H9 (cell line): ENCODE measurements at regions not wholly inside any gene's neighbourhood (a gene's known extent, or its start where the extent isn't known, plus 50 kb on each side); places are given as distances from the start of the nearest gene placed in this dataset.

Source experiments
- DNase-seq: peaks from one replicate; pipeline ENCODE4 v3.0.0-alpha.2; 2017
- H2AFZ ChIP-seq: one replicate; pipeline ENCODE4 v1.6.1; 2013; ENCODE audit warnings: mild to moderate bottlenecking, low read length, control low read depth, moderate library complexity
- H2AK5ac ChIP-seq: 2 replicates; pipeline ENCODE4 v1.6.1; 2013; ENCODE audit warnings: low read length, control low read depth, mixed read lengths; ENCODE audit not compliant: insufficient read length
- H2BK120ac ChIP-seq: one replicate; pipeline ENCODE4 v1.6.1; 2013; ENCODE audit warnings: low read depth, mild to moderate bottlenecking, low read length, control low read depth, inconsistent platforms; ENCODE audit not compliant: poor library complexity, severe bottlenecking
- H2BK12ac ChIP-seq: 2 replicates; pipeline ENCODE4 v1.6.1; 2013; ENCODE audit warnings: low read length, control low read depth, mixed read lengths, low read depth; ENCODE audit not compliant: insufficient read length
- H2BK15ac ChIP-seq: 2 replicates; pipeline ENCODE4 v1.6.1; 2013; ENCODE audit warnings: low read depth, low read length, control low read depth
- H2BK20ac ChIP-seq: one replicate; pipeline ENCODE4 v1.6.1; 2013; ENCODE audit warnings: low read depth, mild to moderate bottlenecking, low read length, control low read depth, inconsistent platforms; ENCODE audit not compliant: poor library complexity, severe bottlenecking
- H2BK5ac ChIP-seq: 2 replicates; pipeline ENCODE4 v1.6.1; 2013; ENCODE audit warnings: low read length, control low read depth, mixed read lengths; ENCODE audit not compliant: insufficient read length
- H3K14ac ChIP-seq: 2 replicates; pipeline ENCODE4 v1.6.1; 2013; ENCODE audit warnings: low read length, control low read depth; ENCODE audit not compliant: insufficient read depth
- H3K18ac ChIP-seq: 2 replicates; pipeline ENCODE4 v1.6.1; 2013; ENCODE audit warnings: low read depth, mild to moderate bottlenecking, mixed read lengths, low read length, control low read depth; ENCODE audit not compliant: insufficient read length
- H3K23ac ChIP-seq: 2 replicates; pipeline ENCODE4 v1.6.1; 2013; ENCODE audit warnings: low read length, control low read depth, mixed read lengths, low read depth; ENCODE audit not compliant: insufficient read length
- H3K23me2 ChIP-seq: 2 replicates; pipeline ENCODE4 v1.6.1; 2013; ENCODE audit warnings: low read depth, mild to moderate bottlenecking, mixed read lengths, low read length, control low read depth; ENCODE audit not compliant: insufficient read length, poor library complexity, severe bottlenecking
- H3K27ac ChIP-seq: 2 replicates; pipeline ENCODE4 v1.5.1; 2013; ENCODE audit warnings: low read length, control low read depth, mixed read lengths, low read depth; ENCODE audit not compliant: insufficient read length
- H3K27me3 ChIP-seq: 2 replicates; pipeline ENCODE4 v1.6.1; 2013; ENCODE audit warnings: low read length, control low read depth, inconsistent platforms; ENCODE audit not compliant: insufficient read depth
- H3K4ac ChIP-seq: 2 replicates; pipeline ENCODE4 v1.6.1; 2013; ENCODE audit warnings: low read depth, mild to moderate bottlenecking, control low read depth, inconsistent platforms, low read length, moderate library complexity
- H3K4me1 ChIP-seq: 2 replicates; pipeline ENCODE4 v1.6.1; 2013; ENCODE audit warnings: low read length, control low read depth, inconsistent platforms; ENCODE audit not compliant: insufficient read depth
- H3K4me2 ChIP-seq: 2 replicates; pipeline ENCODE4 v1.6.1; 2013; ENCODE audit warnings: low read length, control low read depth, mixed read lengths; ENCODE audit not compliant: insufficient read length, insufficient read depth
- H3K56ac ChIP-seq: 2 replicates; pipeline ENCODE4 v1.6.1; 2013; ENCODE audit warnings: low read depth, mild to moderate bottlenecking, mixed read lengths, low read length, control low read depth; ENCODE audit not compliant: insufficient read length
- H3K79me1 ChIP-seq: 2 replicates; pipeline ENCODE4 v1.6.1; 2013; ENCODE audit warnings: low read depth, mild to moderate bottlenecking, moderate library complexity, low read length, control low read depth, inconsistent platforms; ENCODE audit not compliant: insufficient read depth, poor library complexity, severe bottlenecking
- H3K79me2 ChIP-seq: 2 replicates; pipeline ENCODE4 v1.6.1; 2013; ENCODE audit warnings: low read length, control low read depth, inconsistent platforms; ENCODE audit not compliant: insufficient read depth
- H3K9ac ChIP-seq: 2 replicates; pipeline ENCODE4 v1.6.1; 2013; ENCODE audit warnings: low read length, control low read depth, mixed read lengths; ENCODE audit not compliant: insufficient read length; ENCODE audit errors: extremely low read depth
- H3K9me3 ChIP-seq: one replicate; pipeline ENCODE4 v1.6.1; 2013; ENCODE audit warnings: low read depth, low read length, inconsistent platforms; ENCODE audit not compliant: control insufficient read depth
- H3T11ph ChIP-seq: one replicate; pipeline ENCODE4 v1.6.1; 2013; ENCODE audit warnings: mild to moderate bottlenecking, low read length, control low read depth, inconsistent platforms
- H4K20me1 ChIP-seq: one replicate; pipeline ENCODE4 v1.6.1; 2013; ENCODE audit not compliant: control insufficient read depth, insufficient read length, insufficient read depth
- H4K5ac ChIP-seq: 2 replicates; pipeline ENCODE4 v1.6.1; 2013; ENCODE audit warnings: low read depth, mild to moderate bottlenecking, mixed read lengths, low read length, control low read depth; ENCODE audit not compliant: insufficient read length
- H4K8ac ChIP-seq: replicated peaks from 2 replicates; pipeline ENCODE4 v1.6.1; 2013; ENCODE audit warnings: low read length, control low read depth, mixed read lengths, low read depth; ENCODE audit not compliant: insufficient read length
- H4K91ac ChIP-seq: 2 replicates; pipeline ENCODE4 v1.6.1; 2013; ENCODE audit warnings: low read depth, mild to moderate bottlenecking, moderate library complexity, mixed read lengths, low read length, control low read depth; ENCODE audit not compliant: insufficient read length
- H3K27ac Mint-ChIP-seq, 3 experiments: 2 replicates in 2 of 3; 3 replicates in 1 of 3; pipeline ENCODE4 v1.8.0; 2020 to 2021; ENCODE audit warnings: mixed read lengths in 3 of 3, mild to moderate bottlenecking in 1 of 3, moderate library complexity in 1 of 3
- H3K27me3 Mint-ChIP-seq: 2 replicates; pipeline ENCODE4 v1.8.0; 2021; ENCODE audit warnings: low read depth, mild to moderate bottlenecking, moderate library complexity, mixed read lengths
- H3K36me3 Mint-ChIP-seq, 3 experiments: 2 replicates in 2 of 3; 3 replicates in 1 of 3; pipeline ENCODE4 v1.8.0; 2020 to 2021; ENCODE audit warnings: low read depth in 3 of 3, mixed read lengths in 3 of 3; ENCODE audit not compliant: insufficient read depth in 1 of 3
- H3K4me1 Mint-ChIP-seq, 2 experiments: 2 replicates each; pipeline ENCODE4 v1.8.0; 2020; ENCODE audit warnings: mixed read lengths in 2 of 2
- H3K4me3 Mint-ChIP-seq, 2 experiments: 2 replicates in 1 of 2; 3 replicates in 1 of 2; pipeline ENCODE4 v1.8.0; 2020 to 2021; ENCODE audit warnings: mild to moderate bottlenecking in 2 of 2, mixed read lengths in 2 of 2, moderate library complexity in 1 of 2
- H3K9me3 Mint-ChIP-seq, 2 experiments: 2 replicates in 1 of 2; 3 replicates in 1 of 2; pipeline ENCODE4 v1.8.0; 2020; ENCODE audit warnings: mild to moderate bottlenecking in 2 of 2, mixed read lengths in 2 of 2, moderate library complexity in 1 of 2
- CTCF ChIP-seq: fragments of 200-600 bp; sonication (generic); conservative IDR thresholded peaks from 3 replicates; pipeline ENCODE4 v1.8.0; 2021; ENCODE audit warnings: antibody characterized with exemption, mild to moderate bottlenecking
- WGBS: extraction: QIAGEN DNeasy Blood & Tissue Kit; methylation state at CpG from one replicate; pipeline ENCODE4 v1.1.7; 2013; ENCODE audit warnings: missing lambda C conversion rate, low lambda C conversion rate, mixed read lengths; ENCODE audit not compliant: insufficient read length; ENCODE audit errors: extremely low coverage; 5-methylcytosine and 5-hydroxymethylcytosine counted together

- H4K5ac ChIP-seq = no peak overlapping the region
- H3K14ac ChIP-seq = no peak overlapping the region
- no peak overlapping the region for H3T11ph ChIP-seq
- H3K4ac ChIP-seq = no peak overlapping the region
- no peak overlapping the region for H4K91ac ChIP-seq
- no peak overlapping the region for H3K9ac ChIP-seq
- H2BK5ac ChIP-seq = no peak overlapping the region
- WGBS = no CpG with 5 or more reads among the region's 3 CpGs
- H3K4me3 Mint-ChIP-seq = no peak overlapping the region
- no peak overlapping the region for H3K18ac ChIP-seq
- peaks cover 32 to 41% of the 10 kb centered on the region in 2 experiments for H3K9me3 Mint-ChIP-seq
- no peak overlapping the region for H2BK12ac ChIP-seq
- H3K4me1 Mint-ChIP-seq = peaks cover 19 to 30% of the 10 kb centered on the region in 2 experiments
- no peak overlapping the region for H2AFZ ChIP-seq
- no peaks in the 10 kb centered on the region for H3K27me3 ChIP-seq
- H3K27me3 Mint-ChIP-seq = peaks cover 9% of the 10 kb centered on the region
- H3K9me3 ChIP-seq = no peaks in the 10 kb centered on the region
- peaks cover 25 to 38% (median 27%) of the 10 kb centered on the region in 3 experiments for H3K36me3 Mint-ChIP-seq
- no peaks in the 10 kb centered on the region; the same call in 1 of the 2 replicates for H3K4me1 ChIP-seq
- no peak overlapping the region for H3K4me2 ChIP-seq
- H3K23me2 ChIP-seq = no peaks in the 10 kb centered on the region
- no peak for DNase-seq
- H3K23ac ChIP-seq = no peak overlapping the region
- no peak overlapping the region for H2AK5ac ChIP-seq
- no peak overlapping the region for H3K27ac Mint-ChIP-seq
- no peaks in the 10 kb centered on the region for H3K79me2 ChIP-seq
- no peak overlapping the region for H3K56ac ChIP-seq
- no peaks in the 10 kb centered on the region for H4K20me1 ChIP-seq
- H3K79me1 ChIP-seq = no peaks in the 10 kb centered on the region
- TF ChIP-seq CTCF = no peak
- H2BK20ac ChIP-seq = no peak overlapping the region
- H2BK120ac ChIP-seq = no peak overlapping the region
- H2BK15ac ChIP-seq = no peak overlapping the region
- no peak overlapping the region for H3K27ac ChIP-seq
- H4K8ac ChIP-seq = no peak overlapping the region
These were observed 246.0 kb upstream of the MOCS1 start for GRCh38 chr6:40180271-40180670.
